Endothelial cell (in vitro differentiated cells): ENCODE measurements at regions not wholly inside any gene's neighbourhood (a gene's known extent, or its start where the extent isn't known, plus 50 kb on each side); places are given as distances from the start of the nearest gene placed in this dataset.

Experiments
- DNase-seq: peaks from one replicate; pipeline ENCODE4 v3.0.0; 2021; ENCODE audit warnings: low spot score
- H3K27ac Mint-ChIP-seq: one replicate; pipeline ENCODE4 v1.8.0; 2021; ENCODE audit warnings: mixed read lengths, inconsistent platforms; ENCODE audit not compliant: unreplicated experiment
- H3K27me3 Mint-ChIP-seq: one replicate; pipeline ENCODE4 v1.8.0; 2021; ENCODE audit warnings: mild to moderate bottlenecking, moderate library complexity, mixed read lengths, inconsistent platforms; ENCODE audit not compliant: unreplicated experiment
- H3K36me3 Mint-ChIP-seq: one replicate; pipeline ENCODE4 v1.8.0; 2021; ENCODE audit warnings: mild to moderate bottlenecking, low read depth, mixed read lengths, inconsistent platforms; ENCODE audit not compliant: unreplicated experiment
- H3K4me1 Mint-ChIP-seq: one replicate; pipeline ENCODE4 v1.8.0; 2021; ENCODE audit warnings: mild to moderate bottlenecking, mixed read lengths, inconsistent platforms; ENCODE audit not compliant: unreplicated experiment
- H3K4me3 Mint-ChIP-seq: one replicate; pipeline ENCODE4 v1.8.0; 2021; ENCODE audit warnings: mild to moderate bottlenecking, mixed read lengths, inconsistent platforms; ENCODE audit not compliant: unreplicated experiment
- H3K9me3 Mint-ChIP-seq: one replicate; pipeline ENCODE4 v1.8.0; 2021; ENCODE audit warnings: mixed read lengths, inconsistent platforms; ENCODE audit not compliant: unreplicated experiment
- TF ChIP-seq, protein P1 (sequence below): fragments of 200-600 bp; sonication (generic); IDR thresholded peaks from one replicate; pipeline ENCODE4 v1.5.0; 2021; ENCODE audit warnings: antibody characterized with exemption; ENCODE audit not compliant: unreplicated experiment

DNA sequence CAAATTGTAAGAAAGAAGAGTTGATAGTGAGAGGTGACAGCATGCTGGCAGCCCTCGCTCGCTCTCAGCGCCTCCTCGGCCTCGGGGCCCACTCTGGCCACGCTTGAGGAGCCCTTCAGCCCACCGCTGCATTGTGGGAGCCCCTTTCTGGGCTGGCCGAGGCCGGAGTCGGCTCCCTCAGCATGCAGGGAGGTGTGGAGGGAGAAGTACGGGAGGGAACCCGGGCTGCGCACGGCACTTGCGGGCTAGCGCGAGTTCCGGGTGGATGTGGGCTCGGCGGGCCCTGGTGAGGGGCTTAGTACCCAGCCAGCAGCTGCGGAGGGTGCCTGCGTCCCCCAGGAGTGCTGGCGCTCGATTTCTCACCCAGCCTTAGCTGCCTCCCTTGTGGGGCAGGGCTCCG, 539.7 kb upstream of the CCDC179 start:
- Mint-ChIP-seq H3K36me3 (peaks cover 9% of the 10 kb centered on the region), H3K4me1 (no peaks in the 10 kb centered on the region), H3K27me3 (no peaks in the 10 kb centered on the region), H3K9me3 (no peaks in the 10 kb centered on the region), H3K4me3 (no peak overlapping the region), H3K27ac (no peak overlapping the region)
- TF ChIP-seq, protein P1, sequence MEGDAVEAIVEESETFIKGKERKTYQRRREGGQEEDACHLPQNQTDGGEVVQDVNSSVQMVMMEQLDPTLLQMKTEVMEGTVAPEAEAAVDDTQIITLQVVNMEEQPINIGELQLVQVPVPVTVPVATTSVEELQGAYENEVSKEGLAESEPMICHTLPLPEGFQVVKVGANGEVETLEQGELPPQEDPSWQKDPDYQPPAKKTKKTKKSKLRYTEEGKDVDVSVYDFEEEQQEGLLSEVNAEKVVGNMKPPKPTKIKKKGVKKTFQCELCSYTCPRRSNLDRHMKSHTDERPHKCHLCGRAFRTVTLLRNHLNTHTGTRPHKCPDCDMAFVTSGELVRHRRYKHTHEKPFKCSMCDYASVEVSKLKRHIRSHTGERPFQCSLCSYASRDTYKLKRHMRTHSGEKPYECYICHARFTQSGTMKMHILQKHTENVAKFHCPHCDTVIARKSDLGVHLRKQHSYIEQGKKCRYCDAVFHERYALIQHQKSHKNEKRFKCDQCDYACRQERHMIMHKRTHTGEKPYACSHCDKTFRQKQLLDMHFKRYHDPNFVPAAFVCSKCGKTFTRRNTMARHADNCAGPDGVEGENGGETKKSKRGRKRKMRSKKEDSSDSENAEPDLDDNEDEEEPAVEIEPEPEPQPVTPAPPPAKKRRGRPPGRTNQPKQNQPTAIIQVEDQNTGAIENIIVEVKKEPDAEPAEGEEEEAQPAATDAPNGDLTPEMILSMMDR = no peak
- no peak for DNase-seq

- H3K9me3 Mint-ChIP-seq = peaks cover 4% of the 10 kb centered on the region
- H3K36me3 Mint-ChIP-seq = peaks cover 9% of the 10 kb centered on the region
- H3K4me3 Mint-ChIP-seq = no peak overlapping the region
- DNase-seq = no peak
- H3K27me3 Mint-ChIP-seq = peaks cover 7% of the 10 kb centered on the region
- no peak overlapping the region for H3K27ac Mint-ChIP-seq
- H3K4me1 Mint-ChIP-seq = no peaks in the 10 kb centered on the region
- TF ChIP-seq, protein P1 = no peak
Measured at GRCh38 chr11:23403210-23404185, 543.2 kb upstream of the CCDC179 start.

DNA sequence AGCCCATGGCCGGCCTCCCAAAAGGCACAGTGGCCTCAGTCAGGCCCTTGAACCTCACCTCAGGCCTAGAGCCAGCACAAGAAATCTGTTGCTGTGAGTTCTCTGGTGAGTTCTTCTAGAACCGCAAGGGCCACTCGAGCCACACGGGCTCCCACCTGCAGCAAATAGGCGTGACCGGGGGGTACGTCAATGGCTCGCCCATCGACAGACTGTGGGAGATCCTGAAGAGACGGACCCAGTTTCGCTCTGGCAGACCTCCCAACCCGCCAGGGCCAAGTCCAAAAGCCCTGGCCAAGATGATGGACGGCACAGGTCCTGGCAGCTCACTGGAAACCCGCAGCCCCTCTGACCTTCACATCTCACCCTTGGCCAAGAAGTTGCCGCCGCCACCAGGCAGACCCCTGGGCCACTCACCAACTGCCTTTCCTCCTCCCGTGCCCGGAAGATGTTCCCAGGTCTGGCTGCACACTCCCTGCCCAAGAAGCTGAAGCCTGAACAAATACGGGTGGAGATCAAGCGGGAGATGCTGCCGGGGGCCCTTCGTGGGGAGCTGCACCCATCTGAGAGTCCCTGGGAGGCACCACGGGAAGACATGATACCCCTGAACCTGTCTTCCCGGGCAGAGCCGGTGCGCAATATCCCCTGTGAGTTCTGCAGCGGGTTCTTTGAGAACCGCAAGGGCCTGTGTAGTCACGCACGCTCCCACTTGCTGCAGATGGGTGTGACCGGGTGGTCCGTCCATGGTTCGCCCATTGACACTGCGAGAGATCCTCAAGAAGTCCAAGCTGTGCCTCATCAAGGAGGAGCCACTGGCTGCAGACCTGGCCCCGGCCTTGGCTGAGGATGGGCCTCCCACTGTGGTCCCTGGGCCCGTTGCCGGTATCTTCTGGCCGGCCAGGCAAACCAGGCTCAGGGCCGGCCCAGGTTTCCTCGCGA, 544.2 kb upstream of the CCDC179 start:
- Mint-ChIP-seq H3K9me3 (peaks cover 11% of the 10 kb centered on the region), H3K36me3 (peaks cover 9% of the 10 kb centered on the region), H3K27me3 (peaks cover 7% of the 10 kb centered on the region), H3K4me3 (no peak overlapping the region), H3K4me1 (no peaks in the 10 kb centered on the region), H3K27ac (no peak overlapping the region)
- DNase-seq = no peak
- TF ChIP-seq, protein P1 = no peak

GRCh38 chr11:23405350-23405937, 545.2 kb upstream of the CCDC179 start:
- DNase-seq = no peak

More at GRCh38 chr11:23405350-23405937, 545.2 kb upstream of the CCDC179 start:
- Mint-ChIP-seq H3K9me3 (peaks cover 11% of the 10 kb centered on the region), H3K27ac (no peak overlapping the region), H3K36me3 (peaks cover 9% of the 10 kb centered on the region), H3K4me3 (no peak overlapping the region), H3K4me1 (no peaks in the 10 kb centered on the region), H3K27me3 (peaks cover 7% of the 10 kb centered on the region)
- TF ChIP-seq, protein P1 = no peak
